ENCODE measurements at regions not wholly inside any gene's neighbourhood (a gene's known extent, or its start where the extent isn't known, plus 50 kb on each side); places are given as distances from the start of the nearest gene placed in this dataset.
A peak's percentile ranks its signal among the peaks of the same experiment; 100 is the strongest.

DNA sequence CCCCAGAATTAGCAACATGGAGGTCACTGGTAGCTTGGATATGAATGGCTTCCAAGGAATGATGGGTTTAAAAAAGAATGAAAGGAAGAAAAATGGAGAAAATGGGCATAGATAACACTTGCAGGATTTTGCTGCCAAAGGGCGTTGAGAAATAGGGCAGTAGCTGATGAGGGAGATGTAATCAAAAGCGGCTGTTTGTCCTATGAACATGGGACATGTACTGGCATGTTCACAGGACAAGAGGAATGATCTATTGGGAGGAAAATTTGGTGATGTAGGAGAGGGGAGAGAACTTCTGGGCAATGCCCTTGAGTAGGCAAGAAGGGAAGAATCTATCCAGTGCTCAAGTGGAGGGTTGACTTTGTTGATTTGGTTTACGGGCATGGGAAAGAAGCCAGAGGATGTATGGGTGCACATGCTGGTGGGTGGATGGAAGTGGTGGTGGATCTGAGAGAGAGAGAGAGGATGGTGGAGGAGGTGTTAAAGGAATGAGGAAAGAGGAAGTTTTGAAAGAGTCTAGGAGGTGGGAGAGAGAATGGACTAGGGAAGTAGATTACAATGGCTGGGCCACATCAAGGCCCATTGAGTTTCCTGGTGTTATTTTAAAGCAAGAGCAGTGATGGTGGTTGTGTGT, 115.1 kb upstream of the MVB12B start:
- Mint-ChIP-seq H3K4me1 (no peaks in the 10 kb centered on the region), H3K27me3 (peaks cover 24 to 29% of the 10 kb centered on the region in 2 donors), H3K4me3 (no peak overlapping the region), H3K9me3 (peaks cover 0 to 19% (median 7%) of the 10 kb centered on the region in 8 donors), H3K27ac (no peak overlapping the region), H3K36me3 (no peaks in the 10 kb centered on the region)
- DNase-seq = no peak
- Histone ChIP-seq H3K4me1 (ENCODE audit: insufficient read depth, low read length) (no peaks in the 10 kb centered on the region), H3K27ac (ENCODE audit: low read depth, low read length) (no peak overlapping the region), H3K9me3 (ENCODE audit: control insufficient read depth in 1 of 2, low read length in 2 of 2) (no peaks in the 10 kb centered on the region), H3K27me3 (ENCODE audit: insufficient read depth, low read length) (no peaks in the 10 kb centered on the region), H3K4me3 (ENCODE audit: low read length in 2 of 2) (no peak overlapping the region), H3K36me3 (ENCODE audit: insufficient read depth, low read length) (no peaks in the 10 kb centered on the region)
- ChIA-PET POLR2A (ENCODE audit: partially characterized antibody) (no interaction called here), CTCF (ENCODE audit: partially characterized antibody) (no interaction called here)
- intact Hi-C loops (cut with micrococcal nuclease) = no loop called here

DNA sequence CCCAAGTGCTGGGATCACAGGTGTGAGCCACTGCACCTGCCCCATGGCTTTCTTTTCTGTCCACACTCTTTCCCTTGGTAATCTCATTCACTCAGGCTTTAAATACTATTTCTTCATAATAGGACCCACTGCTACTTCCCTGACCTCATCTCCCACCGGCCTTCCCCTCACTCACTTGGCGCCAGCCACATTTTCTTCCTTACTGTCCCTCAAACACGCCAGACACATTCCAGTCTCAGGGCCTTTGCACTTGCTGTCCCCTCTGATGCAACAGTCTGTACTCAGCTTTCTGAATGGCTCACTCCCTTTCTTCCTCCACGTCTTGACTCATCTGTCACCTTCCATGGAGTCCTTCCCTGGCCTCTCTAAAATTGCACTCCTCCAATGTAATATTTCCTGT, 111.1 kb upstream of the MVB12B start:
- H3K27ac Mint-ChIP-seq = no peak overlapping the region

DNA sequence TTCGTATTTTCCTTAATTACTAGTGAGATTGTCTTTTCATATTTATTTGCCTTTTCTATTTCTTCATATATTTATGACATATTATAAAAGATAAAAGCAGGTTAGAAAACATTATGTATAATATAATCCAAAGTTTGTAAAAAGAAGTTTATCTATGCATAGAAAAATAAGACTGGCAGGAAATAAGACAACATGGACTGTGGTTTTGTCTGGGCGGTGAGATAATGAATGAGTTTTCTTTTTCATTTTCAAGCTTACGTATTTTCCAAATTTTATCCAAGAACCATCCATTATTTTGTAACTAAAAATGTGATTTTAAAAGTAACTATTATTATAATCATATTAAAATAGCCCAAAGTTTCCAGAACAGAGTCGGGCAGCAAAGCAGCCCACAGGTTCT, 109.8 kb upstream of the MVB12B start:
- Histone ChIP-seq H3K9me3 (ENCODE audit: control insufficient read depth in 1 of 2, low read length in 2 of 2) (no peaks in the 10 kb centered on the region), H3K36me3 (ENCODE audit: insufficient read depth, low read length) (no peaks in the 10 kb centered on the region), H3K4me3 (ENCODE audit: low read length in 2 of 2) (no peak overlapping the region), H3K27me3 (ENCODE audit: insufficient read depth, low read length) (peaks cover 4% of the 10 kb centered on the region), H3K4me1 (ENCODE audit: insufficient read depth, low read length) (no peaks in the 10 kb centered on the region), H3K27ac (ENCODE audit: low read depth, low read length) (no peak overlapping the region)
- Mint-ChIP-seq H3K27ac (no peak overlapping the region), H3K4me1 (no peaks in the 10 kb centered on the region), H3K9me3 (peaks cover 0 to 21% (median 10%) of the 10 kb centered on the region in 8 donors), H3K4me3 (no peak overlapping the region), H3K27me3 (peaks cover 38 to 41% of the 10 kb centered on the region in 2 donors), H3K36me3 (no peaks in the 10 kb centered on the region)
- no peak for DNase-seq
- ChIA-PET CTCF (ENCODE audit: partially characterized antibody) (no interaction called here), POLR2A (ENCODE audit: partially characterized antibody) (no interaction called here)
- intact Hi-C loops (cut with micrococcal nuclease) = no loop called here

More for the DNA sequence above, 111.1 kb upstream of the MVB12B start:
- POLR2A ChIA-PET (ENCODE audit: partially characterized antibody) = no interaction called here
- H3K36me3 ChIP-seq (ENCODE audit: insufficient read depth, low read length) = no peaks in the 10 kb centered on the region
- no peaks in the 10 kb centered on the region for H3K4me1 ChIP-seq (ENCODE audit: insufficient read depth, low read length)
- no peaks in the 10 kb centered on the region for H3K9me3 ChIP-seq (ENCODE audit: control insufficient read depth in 1 of 2, low read length in 2 of 2)
- Mint-ChIP-seq H3K36me3 (no peaks in the 10 kb centered on the region), H3K4me3 (no peak overlapping the region), H3K4me1 (no peaks in the 10 kb centered on the region), H3K9me3 (peaks cover 0 to 19% (median 7%) of the 10 kb centered on the region in 8 donors), H3K27me3 (peaks cover 30 to 31% of the 10 kb centered on the region in 2 donors)
- no peak for DNase-seq
- CTCF ChIA-PET (ENCODE audit: partially characterized antibody) = no interaction called here
- intact Hi-C loops (cut with micrococcal nuclease) = no loop called here
- no peak overlapping the region for H3K4me3 ChIP-seq (ENCODE audit: low read length in 2 of 2)
- H3K27me3 ChIP-seq (ENCODE audit: insufficient read depth, low read length) = no peaks in the 10 kb centered on the region
- no peak overlapping the region for H3K27ac ChIP-seq (ENCODE audit: low read depth, low read length)

DNA sequence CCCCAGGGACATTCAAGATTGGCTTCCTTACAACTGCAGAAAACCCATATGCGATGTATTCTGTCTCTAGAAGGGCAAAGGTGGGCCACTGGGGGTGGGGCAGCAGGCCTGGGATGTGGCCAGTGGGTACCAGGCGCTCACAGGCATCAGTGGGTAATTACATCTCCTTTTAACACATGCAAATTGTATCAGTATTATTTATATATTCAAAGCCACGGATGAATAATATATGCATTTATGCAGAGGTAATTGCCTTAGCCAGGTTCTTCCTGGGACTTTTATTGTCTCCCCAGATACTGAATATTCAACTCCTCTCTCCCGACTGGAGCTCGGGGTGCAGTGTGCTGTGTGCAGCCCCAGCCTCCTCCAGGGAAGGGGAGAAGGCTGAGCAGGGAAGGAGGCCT, 109.4 kb upstream of the MVB12B start:
- Mint-ChIP-seq H3K4me1 (no peaks in the 10 kb centered on the region), H3K36me3 (no peaks in the 10 kb centered on the region), H3K9me3 (peaks cover 0 to 21% (median 10%) of the 10 kb centered on the region in 8 donors), H3K27ac (no peak overlapping the region), H3K27me3 (peaks cover 42 to 45% of the 10 kb centered on the region in 2 donors), H3K4me3 (no peak overlapping the region)
- H3K4me3 ChIP-seq (ENCODE audit: low read length in 2 of 2) = no peak overlapping the region
- no peak for DNase-seq
- H3K9me3 ChIP-seq (ENCODE audit: control insufficient read depth in 1 of 2, low read length in 2 of 2) = no peaks in the 10 kb centered on the region
- CTCF ChIA-PET (ENCODE audit: partially characterized antibody) = no interaction called here
- H3K27me3 ChIP-seq (ENCODE audit: insufficient read depth, low read length) = peaks cover 8% of the 10 kb centered on the region
- H3K36me3 ChIP-seq (ENCODE audit: insufficient read depth, low read length) = no peaks in the 10 kb centered on the region
- POLR2A ChIA-PET (ENCODE audit: partially characterized antibody) = no interaction called here
- no peak overlapping the region for H3K27ac ChIP-seq (ENCODE audit: low read depth, low read length)
- no peaks in the 10 kb centered on the region for H3K4me1 ChIP-seq (ENCODE audit: insufficient read depth, low read length)
- intact Hi-C loops (cut with micrococcal nuclease) = no loop called here

DNA sequence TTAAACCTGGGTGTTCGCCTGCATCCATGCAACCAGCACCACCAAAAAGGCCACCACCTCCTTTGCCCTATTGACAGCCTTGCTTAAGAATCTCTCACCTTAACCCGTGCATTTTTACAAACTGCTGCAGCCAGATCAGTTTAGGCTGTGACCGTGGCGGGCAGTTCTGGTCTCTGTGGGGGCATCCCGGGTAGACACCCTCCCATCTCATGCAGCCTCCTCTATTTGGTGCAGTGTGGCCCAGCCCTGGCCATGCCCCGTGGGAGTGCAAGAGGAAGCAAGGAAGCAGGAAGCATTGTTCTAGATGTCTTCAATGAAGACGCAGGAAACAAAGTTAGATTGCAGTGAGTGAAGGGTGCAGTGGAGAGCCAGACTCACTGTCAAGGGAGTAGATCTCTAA, 108.8 kb upstream of the MVB12B start:
- Histone ChIP-seq H3K27me3 (ENCODE audit: insufficient read depth, low read length) (peaks cover 13% of the 10 kb centered on the region), H3K4me1 (ENCODE audit: insufficient read depth, low read length) (no peaks in the 10 kb centered on the region), H3K27ac (ENCODE audit: low read depth, low read length) (no peak overlapping the region), H3K4me3 (ENCODE audit: low read length in 2 of 2) (no peak overlapping the region), H3K36me3 (ENCODE audit: insufficient read depth, low read length) (no peaks in the 10 kb centered on the region), H3K9me3 (ENCODE audit: control insufficient read depth in 1 of 2, low read length in 2 of 2) (no peaks in the 10 kb centered on the region)
- intact Hi-C loops (cut with micrococcal nuclease) = no loop called here
- ChIA-PET CTCF (ENCODE audit: partially characterized antibody) (no interaction called here), POLR2A (ENCODE audit: partially characterized antibody) (no interaction called here)
- Mint-ChIP-seq H3K27ac (no peak overlapping the region), H3K27me3 (peaks cover 44 to 47% of the 10 kb centered on the region in 2 donors), H3K36me3 (no peaks in the 10 kb centered on the region), H3K4me1 (no peaks in the 10 kb centered on the region), H3K4me3 (no peak overlapping the region), H3K9me3 (peaks cover 0 to 21% (median 10%) of the 10 kb centered on the region in 8 donors)
- no peak for DNase-seq

DNA sequence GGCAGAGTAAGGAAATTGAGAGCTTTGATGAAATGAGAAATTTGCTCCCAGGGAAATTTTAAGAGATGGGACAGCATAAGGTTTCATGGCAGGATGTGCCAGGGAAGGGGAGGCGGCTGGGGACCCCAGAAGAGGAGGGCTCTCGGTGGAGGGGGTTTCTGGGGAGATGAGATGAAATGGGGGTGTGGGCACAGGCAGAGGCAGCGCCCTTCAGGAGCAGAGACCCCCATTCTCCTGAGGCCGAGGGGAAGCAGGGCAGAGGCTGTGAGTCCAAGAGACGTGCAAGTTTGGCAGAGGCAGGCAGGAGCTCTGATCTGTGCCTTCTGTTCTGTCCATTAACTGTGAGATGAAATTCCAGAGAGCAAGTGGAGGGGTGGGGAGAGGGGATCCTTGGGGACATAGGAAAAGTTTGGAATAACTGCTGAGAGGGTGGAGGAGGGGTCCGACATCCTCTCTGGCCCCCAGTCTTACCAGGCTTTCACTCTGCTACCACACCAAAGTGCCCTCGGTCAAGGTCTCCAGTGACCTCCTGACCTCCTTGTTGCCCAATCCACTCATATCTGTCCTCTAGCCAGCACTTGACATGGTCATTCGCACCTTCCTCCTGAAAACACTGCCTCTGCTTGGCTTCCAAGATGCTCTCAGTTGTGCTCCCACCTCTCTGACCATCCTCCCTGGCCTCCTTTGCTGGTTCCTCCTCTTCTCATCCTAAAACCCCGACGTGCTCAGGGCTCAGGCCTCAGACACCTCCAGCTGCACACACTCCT, 108.1 kb upstream of the MVB12B start:
- Mint-ChIP-seq H3K27ac (no peak overlapping the region), H3K4me1 (no peaks in the 10 kb centered on the region), H3K4me3 (peak overlapping the region in 1 of 8 donors; percentile 23), H3K36me3 (no peaks in the 10 kb centered on the region), H3K9me3 (peaks cover 0 to 21% (median 10%) of the 10 kb centered on the region in 8 donors), H3K27me3 (peaks cover 44 to 47% of the 10 kb centered on the region in 2 donors)
- ChIA-PET CTCF (ENCODE audit: partially characterized antibody) (no interaction called here), POLR2A (ENCODE audit: partially characterized antibody) (no interaction called here)
- Histone ChIP-seq H3K27me3 (ENCODE audit: insufficient read depth, low read length) (peaks cover 14% of the 10 kb centered on the region), H3K36me3 (ENCODE audit: insufficient read depth, low read length) (no peaks in the 10 kb centered on the region), H3K27ac (ENCODE audit: low read depth, low read length) (no peak overlapping the region), H3K4me1 (ENCODE audit: insufficient read depth, low read length) (no peaks in the 10 kb centered on the region), H3K9me3 (ENCODE audit: control insufficient read depth in 1 of 2, low read length in 2 of 2) (no peaks in the 10 kb centered on the region), H3K4me3 (ENCODE audit: low read length in 2 of 2) (no peak overlapping the region)
- DNase-seq = no peak
- intact Hi-C loops (cut with micrococcal nuclease) = no loop called here

DNA sequence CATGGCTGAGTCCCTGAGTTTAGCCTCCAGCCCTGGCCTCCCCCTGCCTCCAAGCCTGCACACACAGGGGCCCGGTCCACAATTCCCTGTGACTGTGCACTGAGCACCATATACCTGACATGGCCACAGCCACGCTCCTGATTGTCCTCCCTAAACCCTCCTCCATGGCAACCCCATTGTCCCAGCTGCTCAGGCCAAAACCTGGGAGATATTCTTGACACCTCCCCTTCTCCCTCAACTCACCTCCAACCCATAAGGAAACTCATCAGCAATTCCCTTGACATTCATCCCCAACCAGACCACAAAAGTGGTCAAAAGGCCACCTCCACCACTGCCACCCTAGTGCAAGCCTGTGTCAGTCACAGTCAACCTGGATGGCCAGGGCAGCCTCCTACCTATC, 107.5 kb upstream of the MVB12B start:
- no peak for DNase-seq
- Histone ChIP-seq H3K27me3 (ENCODE audit: insufficient read depth, low read length) (peaks cover 20% of the 10 kb centered on the region), H3K36me3 (ENCODE audit: insufficient read depth, low read length) (no peaks in the 10 kb centered on the region), H3K4me3 (ENCODE audit: low read length in 2 of 2) (no peak overlapping the region), H3K9me3 (ENCODE audit: control insufficient read depth in 1 of 2, low read length in 2 of 2) (no peaks in the 10 kb centered on the region), H3K4me1 (ENCODE audit: insufficient read depth, low read length) (no peaks in the 10 kb centered on the region), H3K27ac (ENCODE audit: low read depth, low read length) (no peak overlapping the region)
- H3K9me3 Mint-ChIP-seq = peaks cover 0 to 16% (median 10%) of the 10 kb centered on the region in 8 donors
- peaks cover 50 to 52% of the 10 kb centered on the region in 2 donors for H3K27me3 Mint-ChIP-seq
- ChIA-PET POLR2A (ENCODE audit: partially characterized antibody) (no interaction called here), CTCF (ENCODE audit: partially characterized antibody) (no interaction called here)
- no peak overlapping the region for H3K27ac Mint-ChIP-seq
- peak overlapping the region in 1 of 8 donors; percentile 23 for H3K4me3 Mint-ChIP-seq
- no peaks in the 10 kb centered on the region for H3K4me1 Mint-ChIP-seq
- H3K36me3 Mint-ChIP-seq = no peaks in the 10 kb centered on the region
- intact Hi-C loops (cut with micrococcal nuclease) = no loop called here

Measured in CD4-positive, alpha-beta memory T cell (primary cell).